NCI-H2107 treated with DMSO at 0.1 percent for 48 hours (cell line): ENCODE measurements at regions not wholly inside any gene's neighbourhood (a gene's known extent, or its start where the extent isn't known, plus 50 kb on each side); places are given as distances from the start of the nearest gene placed in this dataset.

ENCODE experiments used
- DNase-seq: peaks from one replicate; lab custom pipeline; 2025; ENCODE audit not compliant: unreplicated experiment; lab: John Stamatoyannopoulos, UW

DNA sequence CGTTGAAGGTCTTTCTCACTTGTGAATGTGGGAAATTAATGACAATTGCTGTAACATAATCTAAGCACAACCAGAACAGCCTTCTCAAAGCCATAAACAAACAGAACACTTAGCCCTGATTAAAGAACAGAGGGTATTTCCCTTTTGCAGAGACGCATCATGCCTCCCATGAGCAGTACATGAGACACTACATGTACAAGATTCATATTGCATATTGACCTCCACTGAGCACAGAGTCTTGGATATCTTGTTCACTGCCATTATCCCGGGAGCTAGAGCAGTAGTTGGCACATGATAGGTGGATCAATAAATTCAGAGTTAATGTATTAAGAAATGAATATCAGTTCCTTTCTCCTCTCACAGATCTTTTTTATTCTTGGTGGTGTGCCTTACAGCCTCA lies 1194.3 kb upstream of the TENM4 start:
- DNase-seq = no peak

- DNase-seq = no peak
Observed at GRCh38 chr11:80632691-80633090, 1191.9 kb upstream of the TENM4 start.

DNA sequence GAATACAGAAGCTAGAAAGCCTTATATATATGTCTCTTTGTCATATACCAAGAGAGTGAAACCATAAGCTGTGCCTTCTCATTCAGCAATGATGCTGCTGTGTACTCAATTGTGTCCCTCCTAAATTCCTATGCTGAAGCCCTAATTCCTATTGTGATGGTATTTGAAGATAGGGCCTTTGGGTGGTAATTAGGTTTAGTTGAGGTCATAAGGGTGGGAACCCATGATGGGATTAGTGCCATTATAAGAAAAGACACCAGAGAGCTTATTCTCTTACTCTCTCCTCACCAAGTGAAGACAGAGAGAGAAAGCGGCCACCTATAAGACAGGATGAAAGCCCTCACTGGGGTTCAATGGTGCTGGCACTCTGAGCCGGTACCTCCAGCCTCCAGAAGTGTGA lies 1191.3 kb upstream of the TENM4 start:
- DNase-seq = no peak

DNA sequence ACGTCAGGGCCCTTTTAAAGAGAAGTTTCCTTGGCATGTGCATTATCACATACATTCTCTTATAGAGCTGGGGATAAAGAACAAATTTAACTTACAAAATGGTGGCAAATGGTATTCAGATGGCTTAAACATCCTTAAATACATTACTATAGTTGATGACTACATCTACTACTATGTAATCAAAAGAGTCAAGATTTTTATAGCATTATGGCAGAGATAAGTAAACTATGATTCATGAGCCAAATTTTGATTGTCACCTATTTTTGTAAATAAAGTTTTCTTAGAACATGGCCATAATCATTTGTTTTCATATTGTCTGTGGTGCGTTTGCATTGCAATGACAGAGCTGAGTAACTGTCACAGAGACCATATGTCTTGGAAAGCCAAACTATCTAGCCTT lies 1188.6 kb upstream of the TENM4 start:
- DNase-seq = no peak

- DNase-seq = no peak
Observed at GRCh38 chr11:80627364-80627763, 1186.5 kb upstream of the TENM4 start.

GRCh38 chr11:80626721-80627120 lies 1185.9 kb upstream of the TENM4 start:
- no peak for DNase-seq

- DNase-seq = no peak
Observed at GRCh38 chr11:80625563-80625962, 1184.7 kb upstream of the TENM4 start.

DNA sequence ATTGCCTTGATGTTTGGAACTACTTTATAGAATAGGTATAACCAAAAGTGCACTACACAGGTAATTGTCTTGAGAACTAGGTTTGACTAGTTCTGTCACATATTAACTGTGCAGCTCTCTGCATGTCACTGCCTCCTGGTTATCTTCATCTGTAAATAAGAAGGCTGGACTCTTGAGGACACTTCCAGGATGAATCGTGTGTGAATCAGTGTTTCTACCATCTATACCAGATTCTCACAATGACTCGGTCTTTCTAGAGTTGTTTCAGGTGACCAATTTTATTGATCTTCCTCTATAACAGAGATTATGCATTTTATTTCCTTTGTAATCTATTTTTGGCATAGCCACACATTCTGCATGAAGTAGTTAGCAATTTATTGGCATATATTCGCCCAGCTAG lies 1181.0 kb upstream of the TENM4 start:
- no peak for DNase-seq

- DNase-seq = no peak
Observed at GRCh38 chr11:80620867-80621266, 1180.0 kb upstream of the TENM4 start.

GRCh38 chr11:80617156-80617555 lies 1176.3 kb upstream of the TENM4 start:
- DNase-seq = no peak

DNA sequence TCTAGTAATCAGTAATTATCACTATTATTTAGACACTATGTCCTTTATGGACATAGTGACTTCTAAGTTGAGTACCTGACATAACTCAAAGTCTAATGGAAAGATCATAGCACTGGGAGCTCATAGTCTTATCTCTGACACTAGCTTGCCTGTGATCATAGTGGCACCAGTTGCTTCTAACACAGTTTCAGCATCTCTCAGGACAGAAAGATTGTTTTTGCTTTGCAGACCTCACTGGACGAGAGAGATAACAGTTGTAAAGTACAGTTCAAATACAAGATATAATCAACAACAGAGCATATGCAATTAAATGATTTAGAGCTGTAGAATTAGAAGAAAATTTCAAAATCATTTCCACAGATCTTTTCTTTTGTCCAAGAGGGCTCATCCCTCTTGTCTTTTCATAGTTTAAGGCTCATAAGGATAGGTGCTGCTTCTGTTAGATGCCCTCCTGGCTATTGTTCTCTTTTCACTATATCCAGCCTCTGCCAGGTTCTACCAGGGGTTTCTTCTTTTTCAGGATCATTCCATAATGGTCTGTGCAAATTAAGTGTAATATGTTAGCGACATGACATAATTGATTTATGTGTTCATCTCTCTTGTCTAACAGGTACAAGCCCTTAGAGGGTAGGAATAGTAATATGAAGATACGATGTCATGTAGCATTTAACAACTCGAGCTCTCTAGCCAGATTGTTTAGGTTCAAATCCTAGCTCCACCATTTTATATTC lies 1175.4 kb upstream of the TENM4 start:
- DNase-seq = no peak

DNA sequence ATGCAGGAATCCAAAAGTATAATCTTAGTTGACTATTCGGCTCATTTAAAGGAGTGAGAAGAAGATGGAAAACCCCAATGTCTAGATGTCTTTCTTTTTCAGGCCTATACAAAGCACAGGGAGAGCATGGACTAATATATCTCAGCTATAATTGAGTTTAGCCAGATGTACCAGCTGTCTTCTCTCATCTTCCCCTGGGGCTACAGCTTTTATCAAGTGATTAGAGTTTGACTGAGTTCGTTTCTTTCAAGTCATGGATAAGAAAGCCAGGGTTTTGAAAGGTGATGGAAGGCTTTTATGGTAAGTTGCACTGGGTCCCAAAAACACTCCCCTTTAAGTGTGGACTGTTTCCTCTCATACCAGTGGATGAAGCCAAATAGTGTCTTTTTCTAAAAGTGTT lies 1172.8 kb upstream of the TENM4 start:
- no peak for DNase-seq

DNA sequence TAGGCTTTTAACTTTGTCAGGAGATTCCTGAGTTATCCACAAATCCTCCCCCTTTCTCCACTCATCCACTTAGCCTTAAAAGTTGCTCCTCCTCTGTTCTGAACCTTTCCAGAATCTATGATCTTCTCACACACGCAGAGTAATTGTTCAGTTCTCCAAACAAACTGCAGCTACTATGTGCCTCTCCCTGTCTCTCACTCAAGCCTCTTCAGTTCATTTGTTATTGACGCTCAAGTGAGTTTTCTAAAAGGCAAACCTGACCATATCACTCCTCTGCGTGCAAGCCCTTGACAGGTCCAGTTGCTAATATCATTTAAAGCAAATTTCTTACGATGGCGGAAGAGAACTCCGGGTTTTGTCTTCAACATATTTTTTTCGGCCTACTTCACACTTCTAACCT lies 1169.7 kb upstream of the TENM4 start:
- no peak for DNase-seq

DNA sequence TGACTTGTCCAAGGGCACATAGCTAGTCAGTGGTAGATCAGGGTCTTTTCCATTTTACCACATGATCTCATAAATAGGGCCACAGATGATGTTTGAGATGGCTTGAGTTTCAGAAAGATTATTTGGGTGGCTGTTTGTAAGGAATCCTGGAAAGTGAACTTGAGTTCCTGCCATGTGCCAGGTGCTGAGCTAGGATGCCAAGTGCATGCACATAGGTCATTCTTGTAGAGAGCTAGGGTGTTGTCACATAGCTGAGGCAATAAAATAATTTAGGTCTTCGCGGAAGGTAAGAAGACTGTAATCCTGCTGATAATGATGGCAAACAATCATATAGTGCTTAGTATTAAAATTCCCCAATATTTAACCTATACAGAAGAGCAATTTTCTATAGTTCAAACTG lies 1162.6 kb upstream of the TENM4 start:
- no peak for DNase-seq

GRCh38 chr11:80598905-80599304 lies 1158.1 kb upstream of the TENM4 start:
- DNase-seq = no peak

DNA sequence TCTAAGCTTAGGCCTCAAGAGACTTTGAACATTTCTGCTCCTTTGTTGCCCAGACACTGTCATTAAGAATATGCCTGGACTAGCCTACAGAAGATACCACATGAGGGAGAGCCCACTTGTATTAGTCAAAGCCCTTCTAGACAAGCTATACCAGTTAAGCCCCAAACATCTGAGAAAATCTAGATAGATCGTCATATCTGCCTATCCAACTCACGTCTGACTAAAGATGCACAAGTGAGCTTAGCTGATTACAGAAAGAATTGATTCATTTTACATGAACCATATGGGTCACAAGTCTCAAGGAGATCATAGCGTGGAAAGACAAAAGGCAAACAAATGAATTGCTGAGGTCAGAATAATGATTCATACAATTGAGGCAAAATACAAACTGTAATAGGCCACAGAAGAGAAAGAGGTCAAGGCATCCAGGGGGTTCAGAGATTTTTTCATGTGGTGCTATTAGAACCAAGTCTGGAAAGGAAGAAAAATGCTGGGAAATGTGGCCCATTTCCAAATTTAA lies 1155.5 kb upstream of the TENM4 start:
- no peak for DNase-seq

GRCh38 chr11:80595011-80595410 lies 1154.2 kb upstream of the TENM4 start:
- DNase-seq = no peak

GRCh38 chr11:80593648-80594374 lies 1153.0 kb upstream of the TENM4 start:
- DNase-seq = no peak

- DNase-seq = no peak
Observed at GRCh38 chr11:80592546-80592945, 1151.7 kb upstream of the TENM4 start.

- DNase-seq = no peak
Observed at GRCh38 chr11:80587906-80588305, 1147.1 kb upstream of the TENM4 start.

- no peak for DNase-seq
Observed at GRCh38 chr11:80586464-80586863, 1145.6 kb upstream of the TENM4 start.

GRCh38 chr11:80584661-80585060 lies 1143.8 kb upstream of the TENM4 start:
- DNase-seq = no peak

DNA sequence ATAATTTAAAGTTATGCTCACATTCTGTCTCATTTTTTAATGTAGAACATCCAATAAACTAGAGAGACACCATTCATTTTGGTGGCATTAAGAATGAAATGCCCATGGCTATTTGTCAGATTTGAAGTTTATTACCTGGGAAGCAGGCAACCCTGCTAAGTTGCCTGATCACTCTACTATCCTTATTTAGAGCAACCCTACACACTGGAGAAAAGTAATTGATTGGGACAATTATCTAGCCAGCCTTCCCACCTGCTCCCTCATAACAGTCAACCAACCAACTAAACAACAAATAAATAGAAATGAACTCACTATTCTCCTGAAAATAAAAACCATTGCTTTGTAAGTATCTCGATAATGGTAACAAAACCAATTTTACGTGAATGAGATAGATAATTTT lies 1129.0 kb upstream of the TENM4 start:
- no peak for DNase-seq
